ENCODE measurements at regions not wholly inside any gene's neighbourhood (a gene's known extent, or its start where the extent isn't known, plus 50 kb on each side); places are given as distances from the start of the nearest gene placed in this dataset.
A peak's percentile ranks its signal among the peaks of the same experiment; 100 is the strongest.

- H3K9me3 ChIP-seq, result no peaks in the 10 kb centered on the region
- DNase-seq, result no peak
- H3K27me3 ChIP-seq (ENCODE audit: insufficient read depth), result no peaks in the 10 kb centered on the region
- H3K9me2 ChIP-seq, result no peaks in the 10 kb centered on the region
- H3K4me1 ChIP-seq (ENCODE audit: control insufficient read depth in 1 of 2, insufficient read depth in 2 of 2, low read depth in 1 of 2, low read length in 1 of 2), result peaks cover 0 to 11% of the 10 kb centered on the region in 2 experiments; a peak in 2 of 4 replicates
- POLR2A ChIA-PET, result no interaction called here
- no peak overlapping the region for H3K9ac ChIP-seq
- no peaks in the 10 kb centered on the region for H3K79me2 ChIP-seq (ENCODE audit: insufficient read depth)
- no peaks in the 10 kb centered on the region for H4K20me1 ChIP-seq (ENCODE audit: insufficient read depth)
- H3F3A ChIP-seq (replicated peaks; ENCODE audit: insufficient read depth), result peaks cover 9% of the 10 kb centered on the region
- H3K4me3 ChIP-seq (ENCODE audit: low read depth in 2 of 2, low read length in 1 of 2), result no peak overlapping the region
- H3K4me2 ChIP-seq, result no peak overlapping the region
- TF ChIP-seq FOXJ3 (CRISPR knock-in tag; IDR thresholded peaks at IDR 0.05) (no peak), JUND (IDR thresholded peaks at IDR 0.05) (0 out of 2 replicates have a peak, but pooled peaks have one; percentile 9), SMC3 (IDR thresholded peaks at IDR 0.05; ENCODE audit: low read depth, low read length) (no peak), NFIC (IDR thresholded peaks at IDR 0.05; ENCODE audit: borderline replicate concordance) (peak; percentile 36; the same call in 1 of the 2 replicates), TCF12 (IDR thresholded peaks at IDR 0.05) (peak; percentile 47; the same call in 1 of the 2 replicates), RCOR1 (IDR thresholded peaks at IDR 0.05; ENCODE audit: low read length) (no peak), RFX5 (IDR thresholded peaks at IDR 0.05; ENCODE audit: low read length) (no peak)
- CTCF ChIA-PET, result no interaction called here
- peak overlapping the region in 1 of 2 experiments; percentile 41; a peak in 1 of 4 replicates for H3K27ac ChIP-seq (ENCODE audit: low read depth in 2 of 2, low read length in 1 of 2)
- H2AFZ ChIP-seq (ENCODE audit: low read depth), result no peak overlapping the region
- H3K36me3 ChIP-seq (replicated peaks in 1 of 2; ENCODE audit: control insufficient read depth in 1 of 2, insufficient read depth in 2 of 2, low read length in 1 of 2), result no peaks in the 10 kb centered on the region
- WGBS (ENCODE audit: low lambda C conversion rate), result 68% methylated on average over 3 of the region's 3 CpGs
Observed at GRCh38 chr2:149860276-149860921, 272.8 kb upstream of the MMADHC start.

- CTCF ChIA-PET, result no interaction called here
- H4K20me1 ChIP-seq (ENCODE audit: insufficient read depth), result no peaks in the 10 kb centered on the region
- H2AFZ ChIP-seq (ENCODE audit: low read depth), result peak overlapping the region; percentile 33; the same call in 1 of the 2 replicates
- TF ChIP-seq POLR2AphosphoS5 (IDR thresholded peaks at IDR 0.05; ENCODE audit: low read depth, low read length) (no peak), MEF2A (IDR thresholded peaks at IDR 0.05; ENCODE audit: borderline replicate concordance, low read depth) (no peak), RFX5 (IDR thresholded peaks at IDR 0.05; ENCODE audit: low read length) (no peak), FOSL2 (IDR thresholded peaks at IDR 0.05; ENCODE audit: borderline replicate concordance, low read depth) (no peak), YY1 (IDR thresholded peaks at IDR 0.05; ENCODE audit: low read depth) (no peak), ELF1 (IDR thresholded peaks at IDR 0.05) (no peak), EP300 (IDR thresholded peaks at IDR 0.05; ENCODE audit: borderline replicate concordance in 1 of 2, low read depth in 1 of 2, low read length in 1 of 2) (no peak), USF1 (IDR thresholded peaks at IDR 0.05; ENCODE audit: borderline replicate concordance, low read depth) (no peak), RAD21 (IDR thresholded peaks at IDR 0.05; ENCODE audit: low read length) (no peak)
- peak overlapping the region in 1 of 2 experiments; percentile 49; a peak in 1 of 4 replicates for H3K27ac ChIP-seq (ENCODE audit: low read depth in 2 of 2, low read length in 1 of 2)
- H3K9ac ChIP-seq, result no peak overlapping the region
- WGBS (ENCODE audit: low lambda C conversion rate), result 69% methylated on average over 6 of the region's 6 CpGs
- H3K4me3 ChIP-seq (ENCODE audit: low read depth in 2 of 2, low read length in 1 of 2), result no peak overlapping the region
- H3K4me2 ChIP-seq, result no peak overlapping the region
- DNase-seq, result no peak
- H3K27me3 ChIP-seq (ENCODE audit: insufficient read depth), result no peaks in the 10 kb centered on the region
- H3K4me1 ChIP-seq (ENCODE audit: control insufficient read depth in 1 of 2, insufficient read depth in 2 of 2, low read depth in 1 of 2, low read length in 1 of 2), result peaks cover 0 to 11% of the 10 kb centered on the region in 2 experiments; a peak in 2 of 4 replicates
- H3K9me2 ChIP-seq, result no peaks in the 10 kb centered on the region
- POLR2A ChIA-PET, result no interaction called here
- H3F3A ChIP-seq (replicated peaks; ENCODE audit: insufficient read depth), result peaks cover 9% of the 10 kb centered on the region
- H3K9me3 ChIP-seq, result no peaks in the 10 kb centered on the region
- H3K79me2 ChIP-seq (ENCODE audit: insufficient read depth), result no peaks in the 10 kb centered on the region
- no peaks in the 10 kb centered on the region for H3K36me3 ChIP-seq (replicated peaks in 1 of 2; ENCODE audit: control insufficient read depth in 1 of 2, insufficient read depth in 2 of 2, low read length in 1 of 2)
Observed at GRCh38 chr2:149858901-149859634, 271.5 kb upstream of the MMADHC start.
